Naive B cell (primary cell): ENCODE measurements at regions not wholly inside any gene's neighbourhood (a gene's known extent, or its start where the extent isn't known, plus 50 kb on each side); places are given as distances from the start of the nearest gene placed in this dataset.
A peak's percentile ranks its signal among the peaks of the same experiment; 100 is the strongest.

Experiments
- ATAC-seq, 2 donors: fragments of 150-1000 bp; cut with Tn5 transposase; 2 replicates each; pipeline ENCODE4 v1.10.0; 2021; ENCODE audit warnings: low read depth in 2 of 2, mild to moderate bottlenecking in 2 of 2, moderate library complexity in 2 of 2
- DNase-seq: peaks from one replicate; pipeline ENCODE4 v3.0.0; 2022
- H3K27ac Mint-ChIP-seq, 6 donors: one replicate each; pipeline ENCODE4 v1.8.0; 2020 to 2022; ENCODE audit warnings: mild to moderate bottlenecking in 6 of 6, mixed read lengths in 6 of 6, moderate library complexity in 5 of 6, inconsistent platforms in 2 of 6
- H3K27me3 Mint-ChIP-seq, 3 donors: one replicate each; pipeline ENCODE4 v1.8.0; 2021 to 2022; ENCODE audit warnings: mixed read lengths in 3 of 3, mild to moderate bottlenecking in 1 of 3
- H3K36me3 Mint-ChIP-seq, 2 donors: one replicate each; pipeline ENCODE4 v1.8.0; 2020 to 2022; ENCODE audit warnings: mixed read lengths in 2 of 2, inconsistent platforms in 1 of 2, mild to moderate bottlenecking in 1 of 2
- H3K4me1 Mint-ChIP-seq, 3 donors: one replicate each; pipeline ENCODE4 v1.8.0; 2020 to 2022; ENCODE audit warnings: mixed read lengths in 3 of 3, inconsistent platforms in 1 of 3, mild to moderate bottlenecking in 1 of 3, moderate library complexity in 1 of 3
- H3K4me3 Mint-ChIP-seq, 8 donors: one replicate each; pipeline ENCODE4 v1.8.0; 2020 to 2022; ENCODE audit warnings: mild to moderate bottlenecking in 8 of 8, mixed read lengths in 8 of 8, moderate library complexity in 8 of 8, inconsistent platforms in 2 of 8
- H3K9me3 Mint-ChIP-seq, 7 donors: one replicate each; pipeline ENCODE4 v1.8.0; 2020 to 2022; ENCODE audit warnings: mixed read lengths in 7 of 7, mild to moderate bottlenecking in 5 of 7, inconsistent platforms in 2 of 7, moderate library complexity in 1 of 7

DNA sequence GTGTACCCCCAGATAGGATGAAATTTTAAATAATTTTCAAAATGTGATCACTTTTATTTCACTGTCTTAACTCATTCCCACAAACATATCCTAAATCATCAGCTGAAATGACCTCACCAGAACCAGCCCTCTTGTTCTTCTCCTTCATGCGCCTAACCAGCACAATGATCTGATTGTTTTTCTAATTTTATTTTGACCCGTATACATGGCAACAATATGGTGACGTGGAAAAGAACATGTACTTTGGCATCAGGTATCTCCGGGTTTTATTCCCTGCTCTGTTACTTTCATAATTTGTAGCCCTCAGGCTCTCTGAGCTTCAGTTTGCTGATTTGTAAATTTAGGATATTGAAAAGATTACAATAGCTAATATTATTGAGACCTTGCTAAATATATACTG is 562.4 kb upstream of the ZFP42 start:
- H3K4me3 Mint-ChIP-seq, result no peak overlapping the region
- no peaks in the 10 kb centered on the region for H3K4me1 Mint-ChIP-seq
- no peak for ATAC-seq

GRCh38 chr4:187436251-187436650 is 559.3 kb upstream of the ZFP42 start:
- no peak for DNase-seq
- Mint-ChIP-seq H3K27me3 (no peaks in the 10 kb centered on the region), H3K4me3 (no peak overlapping the region), H3K4me1 (no peaks in the 10 kb centered on the region), H3K36me3 (no peaks in the 10 kb centered on the region), H3K27ac (no peak overlapping the region), H3K9me3 (peaks cover 2 to 14% (median 7%) of the 10 kb centered on the region in 7 donors)
- ATAC-seq, result no peak

More for the DNA sequence above, 562.4 kb upstream of the ZFP42 start:
- H3K27ac Mint-ChIP-seq, result no peak overlapping the region
- H3K36me3 Mint-ChIP-seq, result no peaks in the 10 kb centered on the region
- H3K27me3 Mint-ChIP-seq, result no peaks in the 10 kb centered on the region
- peaks cover 4 to 14% (median 9%) of the 10 kb centered on the region in 7 donors for H3K9me3 Mint-ChIP-seq
- no peak for DNase-seq

DNA sequence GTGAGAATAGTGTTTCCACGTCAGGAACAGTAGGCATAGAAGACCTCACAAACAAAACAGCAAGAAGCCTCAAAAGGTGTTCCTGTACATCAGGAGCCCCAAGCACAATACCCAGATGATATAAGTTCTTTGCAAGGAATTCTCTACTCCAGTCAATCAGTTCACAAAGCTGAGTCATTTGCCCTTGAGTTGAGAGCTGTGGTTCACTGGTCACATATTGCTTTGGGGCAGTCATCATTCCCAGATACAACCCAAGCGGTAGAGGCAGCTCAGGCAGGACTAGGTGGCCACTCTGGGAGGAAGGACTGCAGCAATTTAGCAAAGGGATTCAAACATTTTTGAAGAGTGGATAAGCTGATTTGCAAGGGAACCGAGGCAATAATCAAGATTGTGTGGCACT is 551.5 kb upstream of the ZFP42 start:
- Mint-ChIP-seq H3K27me3 (no peaks in the 10 kb centered on the region), H3K4me3 (no peak overlapping the region), H3K4me1 (no peaks in the 10 kb centered on the region), H3K9me3 (peaks cover 3 to 19% (median 11%) of the 10 kb centered on the region in 7 donors), H3K27ac (no peak overlapping the region), H3K36me3 (no peaks in the 10 kb centered on the region)
- DNase-seq, result no peak
- ATAC-seq, result no peak

DNA sequence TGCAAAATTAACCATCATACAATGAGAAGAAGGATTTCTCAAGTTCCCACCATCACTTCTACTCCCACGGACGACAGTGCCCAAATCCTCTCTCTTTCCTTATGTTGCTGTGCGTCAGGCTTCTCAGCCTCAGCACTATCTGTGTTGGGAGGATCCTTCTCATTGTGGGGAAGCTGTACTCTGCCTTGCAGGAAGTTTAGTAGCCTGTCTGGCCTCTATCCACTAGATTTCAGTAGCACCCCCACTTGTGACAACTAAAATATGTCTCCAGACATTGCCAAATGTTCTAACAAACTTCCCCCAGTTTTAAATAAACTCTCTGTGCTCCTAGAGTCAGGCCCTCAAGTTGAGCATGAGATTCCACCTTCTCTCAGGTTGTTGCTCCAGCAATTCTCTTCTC is 545.9 kb upstream of the ZFP42 start:
- H3K27me3 Mint-ChIP-seq, result no peaks in the 10 kb centered on the region
- no peak for ATAC-seq
- no peaks in the 10 kb centered on the region for H3K36me3 Mint-ChIP-seq
- DNase-seq, result no peak
- H3K4me3 Mint-ChIP-seq, result no peak overlapping the region
- H3K9me3 Mint-ChIP-seq, result peaks cover 0 to 12% (median 5%) of the 10 kb centered on the region in 7 donors
- no peaks in the 10 kb centered on the region for H3K4me1 Mint-ChIP-seq
- H3K27ac Mint-ChIP-seq, result no peak overlapping the region

DNA sequence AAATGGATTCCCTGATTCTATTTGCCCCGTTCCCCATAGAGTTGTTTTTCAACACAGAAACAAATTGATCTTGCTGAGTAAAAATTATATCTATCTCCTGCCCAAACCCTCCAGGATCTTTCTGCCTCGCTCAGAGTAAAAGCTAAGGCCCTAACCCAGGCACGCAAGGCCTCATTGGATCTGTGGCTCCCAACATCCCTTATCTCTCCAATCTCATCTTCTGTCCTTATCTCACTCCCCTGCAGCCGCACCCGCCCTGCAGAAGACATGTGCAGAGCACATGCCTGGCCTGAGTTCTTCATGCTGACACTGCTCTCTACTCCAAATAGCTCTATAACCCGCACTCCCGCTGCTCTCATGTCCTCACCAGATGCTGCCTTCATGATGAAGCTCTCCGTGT is 543.8 kb upstream of the ZFP42 start:
- H3K36me3 Mint-ChIP-seq, result no peaks in the 10 kb centered on the region
- H3K4me1 Mint-ChIP-seq, result no peaks in the 10 kb centered on the region
- H3K27ac Mint-ChIP-seq, result no peak overlapping the region
- H3K4me3 Mint-ChIP-seq, result no peak overlapping the region
- H3K27me3 Mint-ChIP-seq, result no peaks in the 10 kb centered on the region
- no peak for DNase-seq
- ATAC-seq, result no peak
- H3K9me3 Mint-ChIP-seq, result peaks cover 3 to 11% (median 5%) of the 10 kb centered on the region in 7 donors

- no peaks in the 10 kb centered on the region for H3K27me3 Mint-ChIP-seq
- ATAC-seq (no peak), DNase-seq (no peak)
- no peaks in the 10 kb centered on the region for H3K36me3 Mint-ChIP-seq
- no peaks in the 10 kb centered on the region for H3K4me1 Mint-ChIP-seq
- no peak overlapping the region for H3K27ac Mint-ChIP-seq
- H3K4me3 Mint-ChIP-seq, result no peak overlapping the region
- H3K9me3 Mint-ChIP-seq, result peaks cover 0 to 8% (median 0%) of the 10 kb centered on the region in 7 donors
Observed at GRCh38 chr4:187460016-187460415, 535.6 kb upstream of the ZFP42 start.

- DNase-seq (no peak), ATAC-seq (no peak)
- Mint-ChIP-seq H3K9me3 (peaks cover 0 to 7% (median 3%) of the 10 kb centered on the region in 7 donors), H3K4me3 (no peak overlapping the region), H3K36me3 (no peaks in the 10 kb centered on the region), H3K27ac (no peak overlapping the region), H3K4me1 (no peaks in the 10 kb centered on the region), H3K27me3 (no peaks in the 10 kb centered on the region)
Observed at GRCh38 chr4:187464573-187464972, 531.0 kb upstream of the ZFP42 start.

- ATAC-seq (no peak), DNase-seq (no peak)
- no peak overlapping the region for H3K27ac Mint-ChIP-seq
- H3K27me3 Mint-ChIP-seq, result no peaks in the 10 kb centered on the region
- no peaks in the 10 kb centered on the region for H3K36me3 Mint-ChIP-seq
- peaks cover 0 to 12% (median 6%) of the 10 kb centered on the region in 7 donors for H3K9me3 Mint-ChIP-seq
- no peaks in the 10 kb centered on the region for H3K4me1 Mint-ChIP-seq
- no peak overlapping the region for H3K4me3 Mint-ChIP-seq
Observed at GRCh38 chr4:187467224-187467623, 528.3 kb upstream of the ZFP42 start.

DNA sequence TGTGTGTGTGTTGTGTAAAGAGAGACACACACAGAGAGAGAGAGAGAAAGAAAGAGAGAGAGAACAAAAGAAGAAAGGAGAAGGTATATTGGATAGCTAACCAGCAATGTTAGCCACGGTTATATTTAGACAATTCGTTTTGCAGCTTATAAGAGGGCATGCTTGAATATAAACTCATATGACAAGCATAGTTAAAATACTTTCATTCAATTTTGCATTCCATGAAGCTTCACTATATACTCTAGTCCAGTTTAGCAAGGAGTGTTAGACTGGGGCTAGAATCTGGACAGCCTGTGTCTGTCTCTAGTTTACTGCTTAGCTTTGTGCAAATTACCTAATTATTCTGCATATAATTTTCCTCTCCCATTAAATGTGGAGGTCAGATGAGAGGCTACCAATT is 525.9 kb upstream of the ZFP42 start:
- Mint-ChIP-seq H3K9me3 (peaks cover 0 to 14% (median 6%) of the 10 kb centered on the region in 7 donors), H3K4me1 (no peaks in the 10 kb centered on the region), H3K4me3 (no peak overlapping the region), H3K27me3 (no peaks in the 10 kb centered on the region), H3K36me3 (no peaks in the 10 kb centered on the region), H3K27ac (no peak overlapping the region)
- ATAC-seq (no peak), DNase-seq (no peak)

DNA sequence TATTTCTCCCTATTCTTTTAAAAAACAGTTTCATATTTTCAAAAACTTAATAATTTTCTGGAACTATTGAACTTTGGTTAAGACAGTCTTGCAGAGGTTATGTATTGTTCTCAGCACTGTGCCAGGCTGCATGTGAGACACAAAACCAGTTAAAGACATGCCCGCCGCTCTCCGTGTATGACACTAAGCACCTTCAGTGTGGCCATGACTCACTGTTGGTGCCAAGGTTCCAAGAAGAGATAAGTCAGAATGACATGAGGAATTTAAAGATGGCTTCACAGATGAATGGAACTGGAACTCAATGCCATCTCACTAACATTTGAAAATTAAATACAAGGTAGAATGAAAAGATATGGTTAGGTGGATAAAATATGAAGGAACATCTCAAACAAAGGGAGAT is 525.5 kb upstream of the ZFP42 start:
- no peak overlapping the region for H3K27ac Mint-ChIP-seq
- no peak for ATAC-seq
- H3K9me3 Mint-ChIP-seq, result peaks cover 0 to 15% (median 6%) of the 10 kb centered on the region in 7 donors

GRCh38 chr4:187474238-187474637 is 521.3 kb upstream of the ZFP42 start:
- Mint-ChIP-seq H3K27ac (no peak overlapping the region), H3K4me1 (no peaks in the 10 kb centered on the region), H3K9me3 (peaks cover 0 to 16% (median 6%) of the 10 kb centered on the region in 7 donors), H3K27me3 (no peaks in the 10 kb centered on the region), H3K36me3 (no peaks in the 10 kb centered on the region), H3K4me3 (no peak overlapping the region)
- DNase-seq, result no peak
- ATAC-seq, result no peak

More for the DNA sequence above, 525.5 kb upstream of the ZFP42 start:
- no peak for DNase-seq
- H3K4me3 Mint-ChIP-seq, result no peak overlapping the region
- no peaks in the 10 kb centered on the region for H3K27me3 Mint-ChIP-seq
- no peaks in the 10 kb centered on the region for H3K4me1 Mint-ChIP-seq
- H3K36me3 Mint-ChIP-seq, result no peaks in the 10 kb centered on the region

DNA sequence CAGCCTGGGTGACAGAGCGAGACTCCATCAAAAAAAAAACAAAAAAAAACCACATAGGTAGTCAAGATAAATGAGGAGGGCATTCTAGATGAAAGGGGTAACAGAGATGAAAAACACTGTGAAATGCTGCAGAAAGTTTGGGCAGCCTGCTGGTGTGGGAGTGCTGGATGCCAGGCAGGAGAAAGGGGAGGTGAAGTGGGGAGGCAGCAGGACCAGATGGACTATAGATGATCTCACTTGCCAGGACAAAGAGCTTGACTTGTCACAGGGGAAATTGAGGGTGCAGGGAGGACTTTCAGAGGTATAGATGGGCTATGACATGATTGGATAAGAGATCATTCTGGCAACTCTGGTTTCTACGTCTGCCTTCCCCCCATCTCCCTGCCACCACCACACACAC is 519.7 kb upstream of the ZFP42 start:
- Mint-ChIP-seq H3K27ac (no peak overlapping the region), H3K36me3 (no peaks in the 10 kb centered on the region), H3K27me3 (no peaks in the 10 kb centered on the region), H3K4me3 (no peak overlapping the region), H3K4me1 (no peaks in the 10 kb centered on the region), H3K9me3 (peaks cover 0 to 14% (median 7%) of the 10 kb centered on the region in 7 donors)
- no peak for ATAC-seq
- no peak for DNase-seq

- ATAC-seq, result no peak
- H3K4me1 Mint-ChIP-seq, result no peaks in the 10 kb centered on the region
Observed at GRCh38 chr4:187477224-187477623, 518.3 kb upstream of the ZFP42 start.

GRCh38 chr4:187478292-187479140 is 517.1 kb upstream of the ZFP42 start:
- Mint-ChIP-seq H3K27ac (peak overlapping the region in 1 of 6 donors; percentile 32), H3K9me3 (peaks cover 0 to 14% (median 5%) of the 10 kb centered on the region in 7 donors), H3K4me3 (no peak overlapping the region), H3K36me3 (no peaks in the 10 kb centered on the region), H3K27me3 (no peaks in the 10 kb centered on the region), H3K4me1 (no peaks in the 10 kb centered on the region)
- ATAC-seq (no peak), DNase-seq (no peak)

More at GRCh38 chr4:187477224-187477623, 518.3 kb upstream of the ZFP42 start:
- H3K27ac Mint-ChIP-seq, result no peak overlapping the region
- H3K36me3 Mint-ChIP-seq, result no peaks in the 10 kb centered on the region
- H3K27me3 Mint-ChIP-seq, result no peaks in the 10 kb centered on the region
- no peak for DNase-seq
- H3K4me3 Mint-ChIP-seq, result no peak overlapping the region
- H3K9me3 Mint-ChIP-seq, result peaks cover 0 to 14% (median 5%) of the 10 kb centered on the region in 7 donors
